ENCODE measurements at regions not wholly inside any gene's neighbourhood (a gene's known extent, or its start where the extent isn't known, plus 50 kb on each side); places are given as distances from the start of the nearest gene placed in this dataset.

- Histone ChIP-seq H3K4me2 (ENCODE audit: low read depth, low read length) (no peak overlapping the region), H2AFZ (replicated peaks; ENCODE audit: low read length, poor library complexity) (peak overlapping the region; percentile 73), H2BK5ac (ENCODE audit: low read depth, low read length, poor library complexity, severe bottlenecking) (peak overlapping the region; percentile 42), H3K18ac (ENCODE audit: low read depth, low read length) (no peak overlapping the region), H3K9me1 (ENCODE audit: insufficient read depth, low read length) (no peaks in the 10 kb centered on the region), H2BK15ac (ENCODE audit: low read depth, low read length) (no peak overlapping the region), H3K4me1 (ENCODE audit: control insufficient read depth, insufficient read depth, low read length) (no peaks in the 10 kb centered on the region), H4K8ac (ENCODE audit: low read depth in 2 of 2, low read length in 2 of 2) (no peak overlapping the region), H3K4ac (ENCODE audit: low read depth, low read length) (no peak overlapping the region), H3K9me3 (ENCODE audit: control insufficient read depth, insufficient read depth, low read length) (no peaks in the 10 kb centered on the region), H4K91ac (ENCODE audit: insufficient read depth, low read depth, low read length) (no peak overlapping the region), H2AK9ac (replicated peaks; ENCODE audit: low read depth, low read length, poor library complexity) (peak overlapping the region; percentile 1), H3K4me3 (ENCODE audit: insufficient read depth, low read depth, low read length) (no peak overlapping the region), H3K27me3 (ENCODE audit: control insufficient read depth, insufficient read depth, low read length) (no peaks in the 10 kb centered on the region), H3K36me3 (ENCODE audit: control insufficient read depth, insufficient read depth, low read length) (no peaks in the 10 kb centered on the region), H2BK20ac (ENCODE audit: low read depth, low read length) (no peak overlapping the region), H3K79me1 (ENCODE audit: low read depth in 1 of 2, low read length in 2 of 2) (no peaks in the 10 kb centered on the region), H3K23ac (ENCODE audit: low read depth, low read length) (0 out of 2 replicates have a peak overlapping the region, but pooled peaks have one; percentile 27), H3K9ac (ENCODE audit: low read depth, low read length) (no peak overlapping the region), H4K20me1 (ENCODE audit: insufficient read depth, low read length) (no peaks in the 10 kb centered on the region), H3K56ac (ENCODE audit: extremely low read depth, insufficient read depth, low read length) (no peak overlapping the region), H2AK5ac (ENCODE audit: low read depth, low read length) (no peak overlapping the region), H3K27ac (ENCODE audit: insufficient read depth, low read length) (no peak overlapping the region), H4K5ac (ENCODE audit: low read depth, low read length) (no peak overlapping the region), H3K14ac (replicated peaks; ENCODE audit: low read depth, low read length) (no peak overlapping the region), H2BK120ac (ENCODE audit: low read depth, low read length) (no peak overlapping the region)
- POLR2A ChIA-PET (ENCODE audit: unreplicated experiment), result no interaction called here
- peak; percentile 94 for ATAC-seq (ENCODE audit: low read depth)
- dilution Hi-C loops (cut with HindIII; ENCODE audit: low sequenced_read_pairs, unreplicated experiment) (no loop called here), in situ Hi-C loops (cut with MboI; ENCODE audit: low sequenced_read_pairs) (no loop called here), intact Hi-C loops (cut with micrococcal nuclease) (no loop called here)
- peak; percentile 89 for DNase-seq
- CTCF ChIA-PET, result no interaction called here
- TF ChIP-seq RCOR1 (IDR thresholded peaks at IDR 0.05; ENCODE audit: insufficient replicate concordance, low read length) (peak; percentile 32), CHD1 (IDR thresholded peaks at IDR 0.05; ENCODE audit: low read depth, low read length) (no peak)
- no TSS peak for BruUV-seq (replicated peaks)
Measured at GRCh38 chr14:38553586-38553985, 297.7 kb upstream of the CLEC14A start.
